T-cell (primary cell): ENCODE measurements at regions not wholly inside any gene's neighbourhood (a gene's known extent, or its start where the extent isn't known, plus 50 kb on each side); places are given as distances from the start of the nearest gene placed in this dataset.

Experiments used
- ATAC-seq, 4 experiments: fragments of 200-7000 bp in 3 of 4; fragments of 150-1000 bp in 1 of 4; cut with Tn5 transposase; replicated peaks in 1 of 4; 1 replicate in 3 of 4; 2 replicates in 1 of 4; pipeline ENCODE4 v1.10.0; 2021; ENCODE audit warnings: moderate library complexity in 3 of 4, mild to moderate bottlenecking in 2 of 4, moderate number of reproducible peaks in 1 of 4
- CTCF ChIA-PET, 2 donors: fragments of 300-600 bp; sonication (Branson Sonifier 250); formaldehyde crosslinking; loops; one replicate each; lab custom pipeline; 2022; ENCODE audit warnings: antibody characterized with exemption in 2 of 2; lab: Charles Lee
- POLR2A ChIA-PET, 2 donors: fragments of 300-600 bp; sonication (Branson Sonifier 250); formaldehyde crosslinking; loops; one replicate each; lab custom pipeline; 2022; ENCODE audit warnings: antibody characterized with exemption in 2 of 2; lab: Charles Lee
- DNase-seq, 35 experiments: peaks; one replicate each; pipeline versions ENCODE4 v3.0.0 to v3.0.0-alpha.2; 2013 to 2023
- H3K27ac ChIP-seq: one replicate; pipeline ENCODE4 v1.5.1; 2013; ENCODE audit warnings: low read length
- H3K27me3 ChIP-seq, 2 experiments: replicated peaks in 1 of 2; 1 replicate in 1 of 2; 2 replicates in 1 of 2; pipeline versions ENCODE4 v1.6.1 to v1.7.0; 2013; ENCODE audit warnings: low read length in 1 of 2, mixed read lengths in 1 of 2; ENCODE audit not compliant: control insufficient read depth in 2 of 2, insufficient read depth in 2 of 2; ENCODE audit errors: extremely low read depth in 1 of 2
- H3K36me3 ChIP-seq, 2 donors: 1 replicate in 1 of 2; 2 replicates in 1 of 2; pipeline versions ENCODE4 v1.6.1 to v1.7.0; 2013; ENCODE audit warnings: low read length in 1 of 2; ENCODE audit not compliant: control insufficient read depth in 2 of 2, insufficient read depth in 1 of 2; ENCODE audit errors: extremely low read depth in 1 of 2
- H3K4me1 ChIP-seq, 2 experiments: 1 replicate in 1 of 2; 2 replicates in 1 of 2; pipeline versions ENCODE4 v1.6.1 to v1.7.0; 2013; ENCODE audit warnings: low read length in 2 of 2, mixed read lengths in 1 of 2; ENCODE audit not compliant: insufficient read depth in 2 of 2, control insufficient read depth in 1 of 2; ENCODE audit errors: extremely low read depth in 1 of 2
- H3K4me3 ChIP-seq, 2 donors: 1 replicate in 1 of 2; 2 replicates in 1 of 2; pipeline versions ENCODE4 v1.5.1 to v1.7.0; 2013; ENCODE audit warnings: mild to moderate bottlenecking in 2 of 2, low read length in 1 of 2, moderate library complexity in 1 of 2; ENCODE audit not compliant: control insufficient read depth in 1 of 2; ENCODE audit errors: extremely low read depth in 1 of 2
- H3K9me3 ChIP-seq: 2 replicates; pipeline ENCODE4 v1.7.0; 2013
- H3K27ac Mint-ChIP-seq, 2 donors: one replicate each; pipeline ENCODE4 v1.8.0; 2020 to 2021; ENCODE audit warnings: mild to moderate bottlenecking in 2 of 2, mixed read lengths in 2 of 2
- H3K27me3 Mint-ChIP-seq, 2 donors: one replicate each; pipeline ENCODE4 v1.8.0; 2021 to 2022; ENCODE audit warnings: mixed read lengths in 2 of 2
- H3K36me3 Mint-ChIP-seq: one replicate; pipeline ENCODE4 v1.8.0; 2021; ENCODE audit warnings: mixed read lengths
- H3K4me1 Mint-ChIP-seq, 3 donors: one replicate each; pipeline ENCODE4 v1.8.0; 2020 to 2022; ENCODE audit warnings: mixed read lengths in 3 of 3, mild to moderate bottlenecking in 1 of 3
- H3K4me3 Mint-ChIP-seq, 3 donors: one replicate each; pipeline ENCODE4 v1.8.0; 2020 to 2022; ENCODE audit warnings: mild to moderate bottlenecking in 3 of 3, mixed read lengths in 3 of 3, moderate library complexity in 3 of 3
- H3K9me3 Mint-ChIP-seq, 3 donors: one replicate each; pipeline ENCODE4 v1.8.0; 2020 to 2022; ENCODE audit warnings: mixed read lengths in 3 of 3
- WGBS: methylation state at CpG from one replicate; pipeline ENCODE4 v1.1.5; 2013; ENCODE audit warnings: missing lambda C conversion rate; ENCODE audit not compliant: insufficient coverage; 5-methylcytosine and 5-hydroxymethylcytosine counted together

- no peaks in the 10 kb centered on the region for H3K36me3 ChIP-seq
- DNase-seq = no peak
- POLR2A ChIA-PET = no interaction called here
- CTCF ChIA-PET = no interaction called here
- H3K4me3 ChIP-seq = no peak overlapping the region
- Mint-ChIP-seq H3K9me3 (peaks cover 0 to 5% (median 0%) of the 10 kb centered on the region in 3 donors), H3K27ac (no peak overlapping the region), H3K4me1 (no peaks in the 10 kb centered on the region), H3K27me3 (peaks cover 5 to 8% of the 10 kb centered on the region in 2 donors), H3K4me3 (no peak overlapping the region), H3K36me3 (no peaks in the 10 kb centered on the region)
- no peaks in the 10 kb centered on the region for H3K9me3 ChIP-seq
- ATAC-seq = no peak
- no peak overlapping the region for H3K27ac ChIP-seq
- H3K4me1 ChIP-seq = no peaks in the 10 kb centered on the region
- H3K27me3 ChIP-seq = peaks cover 0 to 4% of the 10 kb centered on the region in 2 experiments
These were observed 156.2 kb upstream of the NSMCE3 start for GRCh38 chr15:29425864-29426263.

- 45% methylated on average over 2 of the region's 4 CpGs for WGBS
- ATAC-seq (no peak), DNase-seq (no peak)
- ChIA-PET POLR2A (no interaction called here), CTCF (no interaction called here)
- H3K27me3 Mint-ChIP-seq = peaks cover 5 to 8% of the 10 kb centered on the region in 2 donors
- no peak overlapping the region for H3K4me3 ChIP-seq
- H3K4me1 ChIP-seq = no peaks in the 10 kb centered on the region
- no peak overlapping the region for H3K4me3 Mint-ChIP-seq
- no peak overlapping the region for H3K27ac ChIP-seq
- no peaks in the 10 kb centered on the region for H3K9me3 ChIP-seq
- peaks cover 0 to 3% of the 10 kb centered on the region in 2 experiments for H3K27me3 ChIP-seq
- H3K4me1 Mint-ChIP-seq = no peaks in the 10 kb centered on the region
- no peaks in the 10 kb centered on the region for H3K36me3 Mint-ChIP-seq
- no peaks in the 10 kb centered on the region for H3K36me3 ChIP-seq
- no peak overlapping the region for H3K27ac Mint-ChIP-seq
- H3K9me3 Mint-ChIP-seq = peaks cover 0 to 5% (median 0%) of the 10 kb centered on the region in 3 donors
These were observed 154.5 kb upstream of the NSMCE3 start for GRCh38 chr15:29424118-29424517.

- no peak overlapping the region for H3K4me3 Mint-ChIP-seq
- no peak overlapping the region for H3K27ac Mint-ChIP-seq
- H3K27me3 ChIP-seq = peaks cover 0 to 3% of the 10 kb centered on the region in 2 experiments
- no peaks in the 10 kb centered on the region for H3K4me1 Mint-ChIP-seq
- H3K36me3 ChIP-seq = no peaks in the 10 kb centered on the region
- peaks cover 2 to 10% of the 10 kb centered on the region in 2 donors for H3K27me3 Mint-ChIP-seq
- H3K27ac ChIP-seq = no peak overlapping the region
- ChIA-PET POLR2A (no interaction called here), CTCF (no interaction called here)
- no peaks in the 10 kb centered on the region for H3K9me3 ChIP-seq
- no CpG with 5 or more reads among the region's 2 CpGs for WGBS
- no peaks in the 10 kb centered on the region for H3K4me1 ChIP-seq
- peaks cover 0 to 5% (median 4%) of the 10 kb centered on the region in 3 donors for H3K9me3 Mint-ChIP-seq
- no peaks in the 10 kb centered on the region for H3K36me3 Mint-ChIP-seq
- DNase-seq (no peak), ATAC-seq (no peak)
- H3K4me3 ChIP-seq = no peak overlapping the region
These were observed 153.0 kb upstream of the NSMCE3 start for GRCh38 chr15:29422606-29423005.

GRCh38 chr15:29420188-29420587 is 150.6 kb upstream of the NSMCE3 start:
- peaks cover 0 to 3% of the 10 kb centered on the region in 2 experiments for H3K27me3 ChIP-seq
- Mint-ChIP-seq H3K27me3 (peaks cover 0 to 10% of the 10 kb centered on the region in 2 donors), H3K27ac (no peak overlapping the region), H3K4me3 (no peak overlapping the region), H3K9me3 (peaks cover 0 to 5% (median 4%) of the 10 kb centered on the region in 3 donors), H3K36me3 (no peaks in the 10 kb centered on the region), H3K4me1 (no peaks in the 10 kb centered on the region)
- ATAC-seq = no peak
- H3K9me3 ChIP-seq = no peaks in the 10 kb centered on the region
- H3K4me3 ChIP-seq = no peak overlapping the region
- no peak for DNase-seq
- H3K27ac ChIP-seq = no peak overlapping the region
- WGBS = no CpG with 5 or more reads among the region's 2 CpGs
- H3K36me3 ChIP-seq = no peaks in the 10 kb centered on the region
- H3K4me1 ChIP-seq = no peaks in the 10 kb centered on the region
- ChIA-PET POLR2A (no interaction called here), CTCF (no interaction called here)

- Histone ChIP-seq H3K4me3 (no peak overlapping the region), H3K9me3 (no peaks in the 10 kb centered on the region), H3K27ac (no peak overlapping the region), H3K36me3 (no peaks in the 10 kb centered on the region), H3K4me1 (no peaks in the 10 kb centered on the region), H3K27me3 (peaks cover 0 to 3% of the 10 kb centered on the region in 2 experiments)
- H3K4me1 Mint-ChIP-seq = no peaks in the 10 kb centered on the region
- H3K27me3 Mint-ChIP-seq = peaks cover 0 to 15% of the 10 kb centered on the region in 2 donors
- H3K9me3 Mint-ChIP-seq = peaks cover 0 to 4% (median 0%) of the 10 kb centered on the region in 3 donors
- DNase-seq = no peak
- no peaks in the 10 kb centered on the region for H3K36me3 Mint-ChIP-seq
- ChIA-PET CTCF (no interaction called here), POLR2A (no interaction called here)
- no peak overlapping the region for H3K27ac Mint-ChIP-seq
- ATAC-seq = no peak
- H3K4me3 Mint-ChIP-seq = no peak overlapping the region
- no CpG with 5 or more reads among the region's 1 CpG for WGBS
These were observed 149.3 kb upstream of the NSMCE3 start for GRCh38 chr15:29418931-29419330.

- Mint-ChIP-seq H3K9me3 (peaks cover 0 to 4% (median 0%) of the 10 kb centered on the region in 3 donors), H3K4me1 (no peaks in the 10 kb centered on the region)
These were observed 148.6 kb upstream of the NSMCE3 start for GRCh38 chr15:29418178-29418577.

GRCh38 chr15:29411299-29411698 is 141.7 kb upstream of the NSMCE3 start:
- Mint-ChIP-seq H3K27ac (no peak overlapping the region), H3K4me1 (no peaks in the 10 kb centered on the region), H3K9me3 (no peaks in the 10 kb centered on the region), H3K36me3 (no peaks in the 10 kb centered on the region), H3K4me3 (no peak overlapping the region), H3K27me3 (peaks cover 13 to 23% of the 10 kb centered on the region in 2 donors)
- ChIA-PET POLR2A (no interaction called here), CTCF (no interaction called here)
- H3K36me3 ChIP-seq = no peaks in the 10 kb centered on the region
- no peaks in the 10 kb centered on the region for H3K9me3 ChIP-seq
- ATAC-seq (no peak), DNase-seq (no peak)
- no CpG with 5 or more reads among the region's 3 CpGs for WGBS
- no peak overlapping the region for H3K4me3 ChIP-seq
- H3K27me3 ChIP-seq = no peaks in the 10 kb centered on the region
- H3K4me1 ChIP-seq = no peaks in the 10 kb centered on the region
- no peak overlapping the region for H3K27ac ChIP-seq

More at GRCh38 chr15:29418178-29418577, 148.6 kb upstream of the NSMCE3 start:
- ATAC-seq = no peak
- Histone ChIP-seq H3K27me3 (peaks cover 0 to 3% of the 10 kb centered on the region in 2 experiments), H3K9me3 (no peaks in the 10 kb centered on the region), H3K4me3 (no peak overlapping the region), H3K36me3 (no peaks in the 10 kb centered on the region), H3K27ac (no peak overlapping the region), H3K4me1 (no peaks in the 10 kb centered on the region)
- no peak overlapping the region for H3K27ac Mint-ChIP-seq
- no peaks in the 10 kb centered on the region for H3K36me3 Mint-ChIP-seq
- no peak for DNase-seq
- WGBS = 50% methylated on average over 1 of the region's 4 CpGs
- ChIA-PET POLR2A (no interaction called here), CTCF (interaction anchor here in 1 of 2 donors (0.5 kb wide), 1 partner anchor 1715 kb away, joined by 3 read pairs; no protein-coding TSS in a partner anchor)
- H3K27me3 Mint-ChIP-seq = peaks cover 0 to 21% of the 10 kb centered on the region in 2 donors
- no peak overlapping the region for H3K4me3 Mint-ChIP-seq
